Peyer's patch (tissue), 4 donors: ENCODE measurements at regions not wholly inside any gene's neighbourhood (a gene's known extent, or its start where the extent isn't known, plus 50 kb on each side); places are given as distances from the start of the nearest gene placed in this dataset.

Experiments used
- POLR2A ChIP-seq, 2 donors: fragments of 450-650 bp; IDR thresholded peaks; one replicate each; pipeline ENCODE4 v1.5.1; 2017; ENCODE audit warnings: antibody characterized with exemption in 2 of 2, mild to moderate bottlenecking in 2 of 2, moderate library complexity in 2 of 2
- TF ChIP-seq, protein P1 (sequence below), 6 experiments: fragments of 450-650 bp in 4 of 6; fragments of 200-600 bp in 2 of 6; sonication (generic) in 1 of 6; IDR thresholded peaks; one replicate each; pipeline ENCODE4 v1.5.1; 2017 to 2019; ENCODE audit warnings: antibody characterized with exemption in 6 of 6, mild to moderate bottlenecking in 3 of 6, moderate library complexity in 1 of 6

DNA sequence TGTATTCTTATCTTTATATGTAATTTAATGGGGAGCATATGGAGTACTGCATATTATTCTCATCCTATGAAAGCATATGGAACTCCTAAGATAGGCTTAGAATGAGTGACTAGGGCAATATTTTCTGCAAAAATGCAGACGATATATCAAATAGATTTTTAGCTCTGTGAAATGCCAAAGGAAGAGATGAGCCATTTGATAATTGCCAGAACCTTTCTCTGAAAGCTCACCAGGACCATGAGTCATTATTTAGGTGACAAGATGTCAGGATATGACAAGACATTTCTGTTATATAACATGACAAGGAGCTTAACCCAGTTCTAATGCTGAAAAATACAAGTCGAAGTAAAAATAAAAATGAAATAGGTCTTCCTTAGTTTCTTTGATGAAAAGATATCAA lies 145.0 kb downstream of the SLITRK6 start:
- TF ChIP-seq, protein P1, sequence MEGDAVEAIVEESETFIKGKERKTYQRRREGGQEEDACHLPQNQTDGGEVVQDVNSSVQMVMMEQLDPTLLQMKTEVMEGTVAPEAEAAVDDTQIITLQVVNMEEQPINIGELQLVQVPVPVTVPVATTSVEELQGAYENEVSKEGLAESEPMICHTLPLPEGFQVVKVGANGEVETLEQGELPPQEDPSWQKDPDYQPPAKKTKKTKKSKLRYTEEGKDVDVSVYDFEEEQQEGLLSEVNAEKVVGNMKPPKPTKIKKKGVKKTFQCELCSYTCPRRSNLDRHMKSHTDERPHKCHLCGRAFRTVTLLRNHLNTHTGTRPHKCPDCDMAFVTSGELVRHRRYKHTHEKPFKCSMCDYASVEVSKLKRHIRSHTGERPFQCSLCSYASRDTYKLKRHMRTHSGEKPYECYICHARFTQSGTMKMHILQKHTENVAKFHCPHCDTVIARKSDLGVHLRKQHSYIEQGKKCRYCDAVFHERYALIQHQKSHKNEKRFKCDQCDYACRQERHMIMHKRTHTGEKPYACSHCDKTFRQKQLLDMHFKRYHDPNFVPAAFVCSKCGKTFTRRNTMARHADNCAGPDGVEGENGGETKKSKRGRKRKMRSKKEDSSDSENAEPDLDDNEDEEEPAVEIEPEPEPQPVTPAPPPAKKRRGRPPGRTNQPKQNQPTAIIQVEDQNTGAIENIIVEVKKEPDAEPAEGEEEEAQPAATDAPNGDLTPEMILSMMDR (IDR thresholded peaks at IDR 0.05): no peak
- no peak for TF ChIP-seq POLR2A (IDR thresholded peaks at IDR 0.05)
